WTC11 (cell line): ENCODE measurements at regions not wholly inside any gene's neighbourhood (a gene's known extent, or its start where the extent isn't known, plus 50 kb on each side); places are given as distances from the start of the nearest gene placed in this dataset.

Source experiments
- ATAC-seq: fragments of 200-7000 bp; cut with Tn5 transposase; 2 replicates; pipeline ENCODE4 v1.10.0; 2021; ENCODE audit warnings: mild to moderate bottlenecking, moderate library complexity
- CTCF ChIA-PET: fragments of 300-600 bp; sonication (Branson Sonifier 250); formaldehyde crosslinking; loops from one replicate; lab custom pipeline; 2021; ENCODE audit warnings: antibody characterized with exemption; lab: Charles Lee
- POLR2A ChIA-PET: fragments of 350-600 bp; sonication (Branson Sonifier 250); formaldehyde crosslinking; loops from one replicate; lab custom pipeline; 2021; ENCODE audit warnings: antibody characterized with exemption; lab: Charles Lee
- DNase-seq: peaks from one replicate; pipeline ENCODE4 v3.0.0; 2021; ENCODE audit warnings: low spot score
- H3K27ac Mint-ChIP-seq: 2 replicates; pipeline ENCODE4 v1.8.0; 2021; ENCODE audit warnings: mixed read lengths
- H3K27me3 Mint-ChIP-seq: 2 replicates; pipeline ENCODE4 v1.8.0; 2021; ENCODE audit warnings: low read depth, mild to moderate bottlenecking, moderate library complexity, mixed read lengths
- H3K36me3 Mint-ChIP-seq: 2 replicates; pipeline ENCODE4 v1.8.0; 2021; ENCODE audit warnings: mixed read lengths
- H3K4me1 Mint-ChIP-seq: 2 replicates; pipeline ENCODE4 v1.8.0; 2022; ENCODE audit warnings: mixed read lengths
- H3K4me3 Mint-ChIP-seq: 2 replicates; pipeline ENCODE4 v1.8.0; 2021; ENCODE audit warnings: mild to moderate bottlenecking, moderate library complexity, mixed read lengths
- H3K9me3 Mint-ChIP-seq: 2 replicates; pipeline ENCODE4 v1.8.0; 2021; ENCODE audit warnings: mixed read lengths
- CTCF ChIP-seq: fragments of 200-600 bp; IDR thresholded peaks from 2 replicates; pipeline ENCODE4 v1.8.0; 2022; ENCODE audit warnings: antibody characterized with exemption
- FOXP4 ChIP-seq: sonication (generic); formaldehyde crosslinking; IDR thresholded peaks from 2 replicates; pipeline ENCODE4 v1.8.0; 2022; ENCODE audit warnings: mild to moderate bottlenecking, missing genetic modification reagents
- HMGA2 ChIP-seq: fragments of 250-450 bp; sonication (Bioruptor Pico); IDR thresholded peaks from 2 replicates; pipeline ENCODE4 v1.4.0; 2021; ENCODE audit warnings: mild to moderate bottlenecking, moderate library complexity
- IRF2 ChIP-seq: sonication (generic); formaldehyde crosslinking; IDR thresholded peaks from 2 replicates; pipeline ENCODE4 v1.8.0; 2022; ENCODE audit warnings: low read depth, missing genetic modification reagents, borderline replicate concordance
- NFE2L1 ChIP-seq: sonication (generic); formaldehyde crosslinking; IDR thresholded peaks from 2 replicates; pipeline ENCODE4 v1.8.1; 2023; ENCODE audit warnings: missing genetic modification reagents
- NR1H2 ChIP-seq: sonication (generic); formaldehyde crosslinking; IDR thresholded peaks from 2 replicates; pipeline ENCODE4 v1.9.0; 2021; ENCODE audit warnings: mild to moderate bottlenecking, moderate library complexity, missing genetic modification reagents
- NR3C1 ChIP-seq: sonication (generic); formaldehyde crosslinking; conservative IDR thresholded peaks from 2 replicates; pipeline ENCODE4 v1.8.1; 2023; ENCODE audit warnings: low read depth, mild to moderate bottlenecking, missing genetic modification reagents
- PRDM15 ChIP-seq: sonication (generic); formaldehyde crosslinking; IDR thresholded peaks from 2 replicates; pipeline ENCODE4 v1.8.0; 2022; ENCODE audit warnings: missing genetic modification reagents
- PREB ChIP-seq: sonication (generic); formaldehyde crosslinking; IDR thresholded peaks from 2 replicates; pipeline ENCODE4 v1.8.1; 2022; ENCODE audit warnings: mild to moderate bottlenecking, missing genetic modification reagents, moderate library complexity, borderline replicate concordance
- PRRX2 ChIP-seq: fragments of 250-450 bp; sonication (Bioruptor Pico); IDR thresholded peaks from 2 replicates; pipeline ENCODE4 v1.8.0; 2021; ENCODE audit warnings: mild to moderate bottlenecking
- SOX15 ChIP-seq: fragments of 250-450 bp; sonication (Bioruptor Pico); IDR thresholded peaks from 2 replicates; pipeline ENCODE4 v1.9.0; 2021; ENCODE audit warnings: mild to moderate bottlenecking
- TCF7 ChIP-seq: sonication (generic); formaldehyde crosslinking; IDR thresholded peaks from 2 replicates; pipeline ENCODE4 v1.8.0; 2022; ENCODE audit warnings: mild to moderate bottlenecking, low read depth, missing genetic modification reagents, moderate library complexity
- ZBTB43 ChIP-seq: sonication (generic); formaldehyde crosslinking; IDR thresholded peaks from 2 replicates; pipeline ENCODE4 v1.8.1; 2023; ENCODE audit warnings: mild to moderate bottlenecking, missing genetic modification reagents
- ZNF138 ChIP-seq: sonication (generic); formaldehyde crosslinking; conservative IDR thresholded peaks from 2 replicates; pipeline ENCODE4 v1.8.1; 2022; ENCODE audit warnings: mild to moderate bottlenecking, moderate library complexity, missing genetic modification reagents
- ZNF219 ChIP-seq: sonication (generic); formaldehyde crosslinking; IDR thresholded peaks from 2 replicates; pipeline ENCODE4 v1.8.0; 2023; ENCODE audit warnings: missing genetic modification reagents, mild to moderate bottlenecking, borderline replicate concordance
- ZNF423 ChIP-seq: fragments of 250-450 bp; sonication (Bioruptor Pico); IDR thresholded peaks from 2 replicates; pipeline ENCODE4 v2.1.2; 2022; ENCODE audit warnings: mild to moderate bottlenecking, moderate library complexity
- TF ChIP-seq, protein P1 (sequence below): sonication (generic); formaldehyde crosslinking; IDR thresholded peaks from 2 replicates; pipeline ENCODE4 v1.8.1; 2023; ENCODE audit warnings: mild to moderate bottlenecking, missing genetic modification reagents, moderate library complexity
- TF ChIP-seq, protein P2 (sequence below): sonication (generic); formaldehyde crosslinking; IDR thresholded peaks from 2 replicates; pipeline ENCODE4 v1.8.1; 2023; ENCODE audit warnings: mild to moderate bottlenecking, moderate library complexity, missing genetic modification reagents

GRCh38 chr14:51500776-51501175, 150.9 kb upstream of the FRMD6 start (continued):
- TF ChIP-seq NR3C1 (CRISPR knock-in tag) (no peak), PRDM15 (CRISPR knock-in tag) (no peak), ZNF138 (CRISPR knock-in tag) (no peak)
- TF ChIP-seq, protein P1, sequence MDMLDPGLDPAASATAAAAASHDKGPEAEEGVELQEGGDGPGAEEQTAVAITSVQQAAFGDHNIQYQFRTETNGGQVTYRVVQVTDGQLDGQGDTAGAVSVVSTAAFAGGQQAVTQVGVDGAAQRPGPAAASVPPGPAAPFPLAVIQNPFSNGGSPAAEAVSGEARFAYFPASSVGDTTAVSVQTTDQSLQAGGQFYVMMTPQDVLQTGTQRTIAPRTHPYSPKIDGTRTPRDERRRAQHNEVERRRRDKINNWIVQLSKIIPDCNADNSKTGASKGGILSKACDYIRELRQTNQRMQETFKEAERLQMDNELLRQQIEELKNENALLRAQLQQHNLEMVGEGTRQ (CRISPR knock-in tag) = no peak
- TF ChIP-seq, all 79 proteins: peak for 0

- H3K4me1 Mint-ChIP-seq = no peaks in the 10 kb centered on the region
- no peaks in the 10 kb centered on the region for H3K27me3 Mint-ChIP-seq
- no peak for ATAC-seq
- DNase-seq = no peak
- CTCF ChIA-PET = no interaction called here
- H3K27ac Mint-ChIP-seq = no peak overlapping the region
- no peak overlapping the region for H3K4me3 Mint-ChIP-seq
- H3K9me3 Mint-ChIP-seq = peaks cover 39% of the 10 kb centered on the region
- POLR2A ChIA-PET = no interaction called here
- TF ChIP-seq NFE2L1 (CRISPR knock-in tag) = no peak
- TF ChIP-seq NR1H2 (CRISPR knock-in tag) = no peak
- no peak for TF ChIP-seq HMGA2 (CRISPR knock-in tag)
- no peak for TF ChIP-seq ZNF219
- TF ChIP-seq SOX15 = no peak
- no peak for TF ChIP-seq PRRX2 (CRISPR knock-in tag)
- TF ChIP-seq CTCF = no peak
- no peak for TF ChIP-seq PRDM15 (CRISPR knock-in tag)
- no peak for TF ChIP-seq TCF7 (CRISPR knock-in tag)
- TF ChIP-seq FOXP4 (CRISPR knock-in tag) = no peak
- no peak for TF ChIP-seq ZNF423 (CRISPR knock-in tag)
- no peak for TF ChIP-seq PREB (CRISPR knock-in tag)
- TF ChIP-seq, protein P2, sequence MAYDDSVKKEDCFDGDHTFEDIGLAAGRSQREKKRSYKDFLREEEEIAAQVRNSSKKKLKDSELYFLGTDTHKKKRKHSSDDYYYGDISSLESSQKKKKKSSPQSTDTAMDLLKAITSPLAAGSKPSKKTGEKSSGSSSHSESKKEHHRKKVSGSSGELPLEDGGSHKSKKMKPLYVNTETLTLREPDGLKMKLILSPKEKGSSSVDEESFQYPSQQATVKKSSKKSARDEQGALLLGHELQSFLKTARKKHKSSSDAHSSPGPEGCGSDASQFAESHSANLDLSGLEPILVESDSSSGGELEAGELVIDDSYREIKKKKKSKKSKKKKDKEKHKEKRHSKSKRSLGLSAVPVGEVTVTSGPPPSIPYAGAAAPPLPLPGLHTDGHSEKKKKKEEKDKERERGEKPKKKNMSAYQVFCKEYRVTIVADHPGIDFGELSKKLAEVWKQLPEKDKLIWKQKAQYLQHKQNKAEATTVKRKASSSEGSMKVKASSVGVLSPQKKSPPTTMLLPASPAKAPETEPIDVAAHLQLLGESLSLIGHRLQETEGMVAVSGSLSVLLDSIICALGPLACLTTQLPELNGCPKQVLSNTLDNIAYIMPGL (CRISPR knock-in tag) = no peak
- no peak for TF ChIP-seq IRF2 (CRISPR knock-in tag)
- no peak for TF ChIP-seq ZBTB43 (CRISPR knock-in tag)
- H3K36me3 Mint-ChIP-seq = peaks cover 6% of the 10 kb centered on the region; the same call in 1 of the 2 replicates
These were observed 150.0 kb upstream of the FRMD6 start for GRCh38 chr14:51501746-51502145.
